Neural cell (in vitro differentiated cells): ENCODE measurements at regions not wholly inside any gene's neighbourhood (a gene's known extent, or its start where the extent isn't known, plus 50 kb on each side); places are given as distances from the start of the nearest gene placed in this dataset.

Experiments
- H2AFZ ChIP-seq: fragments of 200-600, 300-800 bp; sonication (generic), shearing (Covaris generic); 2 replicates; pipeline ENCODE4 v1.6.0; 2014; ENCODE audit warnings: low read depth, mild to moderate bottlenecking, antibody characterized with exemption, low read length, moderate library complexity
- H3F3A ChIP-seq: fragments of 200-600 bp; shearing (Covaris generic); 2 replicates; pipeline ENCODE4 v1.6.1; 2016; ENCODE audit warnings: mild to moderate bottlenecking, moderate library complexity, mixed read lengths, antibody characterized with exemption, low read length; ENCODE audit not compliant: insufficient read depth, poor library complexity, severe bottlenecking
- H3K27ac ChIP-seq: fragments of 200-600, 300-800 bp; sonication (generic), shearing (Covaris generic); 2 replicates; pipeline ENCODE4 v1.5.1; 2014; ENCODE audit warnings: mild to moderate bottlenecking, low read length, moderate library complexity
- H3K27me3 ChIP-seq: fragments of 300-800, 200-600 bp; sonication (generic), shearing (Covaris generic); 2 replicates; pipeline ENCODE4 v1.6.0; 2014; ENCODE audit warnings: mild to moderate bottlenecking, low read depth, low read length, moderate library complexity; ENCODE audit not compliant: insufficient read depth
- H3K36me3 ChIP-seq: fragments of 300-800, 200-600 bp; sonication (generic), shearing (Covaris generic); 2 replicates; pipeline ENCODE4 v1.5.1; 2014; ENCODE audit warnings: mild to moderate bottlenecking, antibody characterized with exemption, low read length, moderate library complexity; ENCODE audit not compliant: insufficient read depth
- H3K4me2 ChIP-seq: fragments of 300-800, 200-600 bp; sonication (generic), shearing (Covaris generic); 2 replicates; pipeline ENCODE4 v1.6.0; 2014; ENCODE audit warnings: mild to moderate bottlenecking, low read length
- H3K4me3 ChIP-seq: fragments of 300-800, 200-600 bp; sonication (generic), shearing (Covaris generic); 2 replicates; pipeline ENCODE4 v1.5.1; 2014; ENCODE audit warnings: mild to moderate bottlenecking, low read length, moderate library complexity
- H3K79me2 ChIP-seq: fragments of 200-600 bp; shearing (Covaris generic); replicated peaks from 2 replicates; pipeline ENCODE4 v1.6.0; 2014; ENCODE audit warnings: mild to moderate bottlenecking, low read length, moderate library complexity; ENCODE audit not compliant: insufficient read depth
- H3K9ac ChIP-seq: fragments of 300-800, 200-600 bp; sonication (generic), shearing (Covaris generic); 2 replicates; pipeline ENCODE4 v1.6.1; 2016; ENCODE audit warnings: mild to moderate bottlenecking, low read length, mixed read lengths
- H3K9me2 ChIP-seq: fragments of 200-600 bp; shearing (Covaris generic); 2 replicates; pipeline ENCODE4 v1.6.1; 2016; ENCODE audit warnings: mild to moderate bottlenecking, low read length, mixed read lengths; ENCODE audit not compliant: insufficient read depth
- H3K9me3 ChIP-seq: fragments of 200-600, 300-800 bp; sonication (generic), shearing (Covaris generic); 2 replicates; pipeline ENCODE4 v1.6.1; 2016; ENCODE audit warnings: mild to moderate bottlenecking, mixed run types, low read length, moderate library complexity, mixed read lengths
- H4K20me1 ChIP-seq: fragments of 200-600 bp; shearing (Covaris generic); 2 replicates; pipeline ENCODE4 v1.6.1; 2016; ENCODE audit warnings: mild to moderate bottlenecking, mixed run types; ENCODE audit not compliant: insufficient read depth
- EP300 ChIP-seq: fragments of 450-650 bp; conservative IDR thresholded peaks from 2 replicates; pipeline ENCODE4 v1.6.1; 2014; ENCODE audit warnings: antibody characterized with exemption, mild to moderate bottlenecking, moderate library complexity; ENCODE audit not compliant: poor library complexity, severe bottlenecking
- EZH2 ChIP-seq: fragments of 200-600, 300-800 bp; shearing (Covaris generic), sonication (generic); IDR thresholded peaks from 2 replicates; pipeline ENCODE4 v1.6.1; 2014; ENCODE audit warnings: antibody characterized with exemption, low read length, borderline replicate concordance, mild to moderate bottlenecking; ENCODE audit not compliant: insufficient read depth, poor library complexity, severe bottlenecking
- MXI1 ChIP-seq: fragments of 450-650 bp; conservative IDR thresholded peaks from 2 replicates; pipeline ENCODE4 v1.6.1; 2014; ENCODE audit warnings: antibody characterized with exemption, mild to moderate bottlenecking; ENCODE audit not compliant: poor library complexity, severe bottlenecking
- POLR2AphosphoS5 ChIP-seq: IDR thresholded peaks from 2 replicates; pipeline ENCODE4 v1.6.1; 2012
- RAD21 ChIP-seq: fragments of 450-650 bp; conservative IDR thresholded peaks from 2 replicates; pipeline ENCODE4 v1.6.1; 2014; ENCODE audit warnings: antibody characterized with exemption, mild to moderate bottlenecking, moderate library complexity
- REST ChIP-seq: IDR thresholded peaks from 2 replicates; pipeline ENCODE4 v1.6.1; 2012; ENCODE audit warnings: borderline replicate concordance
- SMC3 ChIP-seq: fragments of 450-650 bp; conservative IDR thresholded peaks from 2 replicates; pipeline ENCODE4 v1.6.1; 2014; ENCODE audit warnings: antibody characterized with exemption, mild to moderate bottlenecking, moderate library complexity; ENCODE audit not compliant: poor library complexity
- TAF1 ChIP-seq: IDR thresholded peaks from 2 replicates; pipeline ENCODE4 v1.6.1; 2012; ENCODE audit warnings: low read depth
- TF ChIP-seq, protein P1 (sequence below): fragments of 450-650 bp; IDR thresholded peaks from 2 replicates; pipeline ENCODE4 v1.5.1; 2014; ENCODE audit warnings: antibody characterized with exemption, mild to moderate bottlenecking, moderate library complexity; ENCODE audit not compliant: poor library complexity, severe bottlenecking

DNA sequence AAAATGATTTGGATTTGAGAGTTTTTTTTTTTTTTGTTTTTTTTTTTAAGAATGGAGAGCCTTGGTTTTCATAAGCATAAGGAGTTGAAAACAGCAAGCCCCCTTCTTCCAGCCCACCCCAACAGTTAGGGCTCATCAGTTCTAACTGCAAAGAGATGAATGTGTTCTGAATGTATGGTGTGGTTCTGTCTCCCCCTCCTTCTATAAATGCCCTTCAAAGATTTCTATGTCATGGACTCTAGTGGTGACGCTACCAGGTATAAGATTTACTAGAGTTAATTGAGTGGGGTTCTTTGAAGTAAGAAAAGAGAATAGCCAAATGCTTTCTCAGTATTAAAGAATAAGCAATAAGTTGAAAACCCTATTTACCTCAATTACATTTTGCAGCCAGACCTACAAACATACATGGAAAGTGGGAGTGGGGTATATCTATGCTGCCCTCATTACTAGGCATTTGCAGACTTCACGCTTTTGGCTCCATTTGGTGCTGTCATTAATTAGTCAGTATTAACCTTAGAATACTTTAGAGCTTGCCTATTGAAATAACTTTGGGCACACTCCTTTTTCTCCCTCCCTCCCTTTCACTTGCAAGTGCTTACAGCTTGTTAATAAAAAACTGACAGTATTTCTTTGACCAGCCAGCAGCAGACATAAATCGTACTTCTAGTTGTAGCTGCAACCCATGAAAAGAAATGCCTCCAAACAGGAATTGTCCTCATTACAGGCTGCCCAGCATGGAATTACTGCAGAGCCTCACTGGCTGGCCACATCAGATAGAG lies 667.2 kb upstream of the ZNF608 start:
- Histone ChIP-seq H4K20me1 (no peaks in the 10 kb centered on the region), H3K9ac (peak overlapping the region; percentile 62), H2AFZ (peak overlapping the region; percentile 28), H3K9me2 (no peaks in the 10 kb centered on the region), H3K4me3 (peak overlapping the region; percentile 51), H3K27me3 (no peaks in the 10 kb centered on the region), H3K9me3 (no peaks in the 10 kb centered on the region), H3K79me2 (no peaks in the 10 kb centered on the region), H3K4me2 (peak overlapping the region; percentile 62), H3K36me3 (no peaks in the 10 kb centered on the region), H3K27ac (peak overlapping the region; percentile 92), H3F3A (peaks cover 3% of the 10 kb centered on the region)
- TF ChIP-seq RAD21 (no peak), POLR2AphosphoS5 (no peak), SMC3 (no peak), MXI1 (no peak)
- TF ChIP-seq, protein P1, sequence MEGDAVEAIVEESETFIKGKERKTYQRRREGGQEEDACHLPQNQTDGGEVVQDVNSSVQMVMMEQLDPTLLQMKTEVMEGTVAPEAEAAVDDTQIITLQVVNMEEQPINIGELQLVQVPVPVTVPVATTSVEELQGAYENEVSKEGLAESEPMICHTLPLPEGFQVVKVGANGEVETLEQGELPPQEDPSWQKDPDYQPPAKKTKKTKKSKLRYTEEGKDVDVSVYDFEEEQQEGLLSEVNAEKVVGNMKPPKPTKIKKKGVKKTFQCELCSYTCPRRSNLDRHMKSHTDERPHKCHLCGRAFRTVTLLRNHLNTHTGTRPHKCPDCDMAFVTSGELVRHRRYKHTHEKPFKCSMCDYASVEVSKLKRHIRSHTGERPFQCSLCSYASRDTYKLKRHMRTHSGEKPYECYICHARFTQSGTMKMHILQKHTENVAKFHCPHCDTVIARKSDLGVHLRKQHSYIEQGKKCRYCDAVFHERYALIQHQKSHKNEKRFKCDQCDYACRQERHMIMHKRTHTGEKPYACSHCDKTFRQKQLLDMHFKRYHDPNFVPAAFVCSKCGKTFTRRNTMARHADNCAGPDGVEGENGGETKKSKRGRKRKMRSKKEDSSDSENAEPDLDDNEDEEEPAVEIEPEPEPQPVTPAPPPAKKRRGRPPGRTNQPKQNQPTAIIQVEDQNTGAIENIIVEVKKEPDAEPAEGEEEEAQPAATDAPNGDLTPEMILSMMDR, result no peak

GRCh38 chr5:125415126-125415525 lies 668.7 kb upstream of the ZNF608 start:
- Histone ChIP-seq H3K79me2 (no peaks in the 10 kb centered on the region), H3K9me2 (no peaks in the 10 kb centered on the region), H3K9me3 (no peaks in the 10 kb centered on the region), H3K27ac (no peak overlapping the region), H4K20me1 (no peaks in the 10 kb centered on the region), H3K4me2 (no peak overlapping the region), H2AFZ (no peak overlapping the region), H3K4me3 (no peak overlapping the region), H3K9ac (no peak overlapping the region), H3K36me3 (no peaks in the 10 kb centered on the region), H3F3A (peaks cover 3% of the 10 kb centered on the region), H3K27me3 (no peaks in the 10 kb centered on the region)
- no peak for TF ChIP-seq REST
- no peak for TF ChIP-seq POLR2AphosphoS5
- TF ChIP-seq EZH2, result no peak
- no peak for TF ChIP-seq RAD21
- TF ChIP-seq, protein P1, result no peak
- TF ChIP-seq MXI1, result no peak
- TF ChIP-seq EP300, result no peak
- TF ChIP-seq TAF1, result no peak
- no peak for TF ChIP-seq SMC3
